ENCODE measurements at regions not wholly inside any gene's neighbourhood (a gene's known extent, or its start where the extent isn't known, plus 50 kb on each side); places are given as distances from the start of the nearest gene placed in this dataset.

DNA sequence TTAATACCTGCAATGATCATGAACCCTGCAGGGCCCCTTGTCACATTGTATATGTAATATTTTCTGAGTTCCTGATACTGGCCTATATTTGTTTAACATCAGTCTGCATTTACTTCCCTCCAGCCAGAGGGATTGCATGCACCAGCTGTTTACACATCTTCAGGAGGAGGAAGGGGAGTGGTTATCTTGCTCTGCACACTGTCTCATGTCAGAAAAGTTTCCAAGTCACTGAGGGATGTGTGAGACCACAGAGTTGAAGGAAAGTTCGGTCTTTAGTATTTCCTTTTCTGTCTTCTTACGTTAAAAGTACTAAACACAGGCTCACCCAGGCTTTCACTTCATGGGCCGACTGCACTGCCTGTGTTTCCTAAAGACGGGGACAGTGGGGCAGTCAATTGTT is 574.1 kb downstream of the LMO4 start:
- H3K9me3 ChIP-seq (ENCODE audit: control insufficient read depth in 1 of 2, insufficient read depth in 1 of 2, low read length in 2 of 2), result no peaks in the 10 kb centered on the region
- POLR2A ChIA-PET, result interaction anchor here (0.6 kb wide), 1 partner anchor 281 kb away, joined by 3 read pairs; no protein-coding TSS in a partner anchor
- intact Hi-C loops (cut with DNase I, micrococcal nuclease), result no loop called here
- no peak overlapping the region for H3K27ac ChIP-seq (ENCODE audit: low read depth in 1 of 2, low read length in 2 of 2)
- H3K27me3 Mint-ChIP-seq, result peaks cover 5% of the 10 kb centered on the region
- TF ChIP-seq, protein P1, sequence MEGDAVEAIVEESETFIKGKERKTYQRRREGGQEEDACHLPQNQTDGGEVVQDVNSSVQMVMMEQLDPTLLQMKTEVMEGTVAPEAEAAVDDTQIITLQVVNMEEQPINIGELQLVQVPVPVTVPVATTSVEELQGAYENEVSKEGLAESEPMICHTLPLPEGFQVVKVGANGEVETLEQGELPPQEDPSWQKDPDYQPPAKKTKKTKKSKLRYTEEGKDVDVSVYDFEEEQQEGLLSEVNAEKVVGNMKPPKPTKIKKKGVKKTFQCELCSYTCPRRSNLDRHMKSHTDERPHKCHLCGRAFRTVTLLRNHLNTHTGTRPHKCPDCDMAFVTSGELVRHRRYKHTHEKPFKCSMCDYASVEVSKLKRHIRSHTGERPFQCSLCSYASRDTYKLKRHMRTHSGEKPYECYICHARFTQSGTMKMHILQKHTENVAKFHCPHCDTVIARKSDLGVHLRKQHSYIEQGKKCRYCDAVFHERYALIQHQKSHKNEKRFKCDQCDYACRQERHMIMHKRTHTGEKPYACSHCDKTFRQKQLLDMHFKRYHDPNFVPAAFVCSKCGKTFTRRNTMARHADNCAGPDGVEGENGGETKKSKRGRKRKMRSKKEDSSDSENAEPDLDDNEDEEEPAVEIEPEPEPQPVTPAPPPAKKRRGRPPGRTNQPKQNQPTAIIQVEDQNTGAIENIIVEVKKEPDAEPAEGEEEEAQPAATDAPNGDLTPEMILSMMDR (IDR thresholded peaks at IDR 0.05), result no peak
- DNase-seq (peak in 3 of 14 experiments; percentile 8 to 36 (median 13)), ATAC-seq (ENCODE audit: poor library complexity) (no peak)
- no peaks in the 10 kb centered on the region for H3K9me3 Mint-ChIP-seq
- H3K4me3 Mint-ChIP-seq, result no peak overlapping the region
- H3K4me3 ChIP-seq (ENCODE audit: low read length), result no peak overlapping the region
- no peaks in the 10 kb centered on the region for H3K4me1 ChIP-seq (ENCODE audit: insufficient read depth, low read length)
- CTCF ChIA-PET, result no interaction called here
- no peaks in the 10 kb centered on the region for H3K36me3 Mint-ChIP-seq (ENCODE audit: low read depth)
- H3K27ac Mint-ChIP-seq, result no peak overlapping the region
- H3K4me1 Mint-ChIP-seq (ENCODE audit: low read depth), result no peaks in the 10 kb centered on the region
- no peaks in the 10 kb centered on the region for H3K36me3 ChIP-seq (ENCODE audit: insufficient read depth, low read length)
- no peaks in the 10 kb centered on the region for H3K27me3 ChIP-seq (ENCODE audit: control insufficient read depth in 1 of 2, insufficient read depth in 2 of 2, low read length in 2 of 2)

DNA sequence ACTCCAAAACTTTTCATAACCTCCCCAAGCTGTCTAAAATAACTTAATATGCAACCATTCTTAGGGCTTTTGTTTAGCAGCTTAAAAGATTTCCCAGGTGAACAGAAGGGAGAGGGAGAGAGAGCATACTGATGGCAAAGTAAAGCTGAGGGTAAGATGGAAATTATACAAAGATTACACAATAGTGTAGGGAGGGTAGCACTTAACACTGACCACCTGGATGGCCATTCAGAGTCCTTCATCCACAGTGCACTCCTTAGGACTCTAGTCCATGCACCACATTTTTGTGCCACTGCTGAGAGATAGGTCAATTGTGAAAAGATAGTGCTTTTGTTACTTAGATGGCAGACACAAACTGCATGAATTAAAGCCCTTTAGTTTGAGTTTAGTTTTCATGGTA is 574.6 kb downstream of the LMO4 start:
- H3K4me3 ChIP-seq (ENCODE audit: low read length), result no peak overlapping the region
- H3K27ac ChIP-seq (ENCODE audit: low read depth in 1 of 2, low read length in 2 of 2), result no peak overlapping the region
- ChIA-PET POLR2A (no interaction called here), CTCF (no interaction called here)
- no peaks in the 10 kb centered on the region for H3K4me1 Mint-ChIP-seq (ENCODE audit: low read depth)
- H3K36me3 Mint-ChIP-seq (ENCODE audit: low read depth), result no peaks in the 10 kb centered on the region
- DNase-seq, result no peak
- H3K36me3 ChIP-seq (ENCODE audit: insufficient read depth, low read length), result no peaks in the 10 kb centered on the region
- ATAC-seq (ENCODE audit: poor library complexity), result no peak
- H3K27me3 Mint-ChIP-seq, result peaks cover 5% of the 10 kb centered on the region
- TF ChIP-seq, protein P1 (IDR thresholded peaks at IDR 0.05), result no peak
- no peak overlapping the region for H3K27ac Mint-ChIP-seq
- no peak overlapping the region for H3K4me3 Mint-ChIP-seq
- H3K27me3 ChIP-seq (ENCODE audit: control insufficient read depth in 1 of 2, insufficient read depth in 2 of 2, low read length in 2 of 2), result no peaks in the 10 kb centered on the region
- no peaks in the 10 kb centered on the region for H3K9me3 Mint-ChIP-seq
- H3K4me1 ChIP-seq (ENCODE audit: insufficient read depth, low read length), result no peaks in the 10 kb centered on the region
- H3K9me3 ChIP-seq (ENCODE audit: control insufficient read depth in 1 of 2, insufficient read depth in 1 of 2, low read length in 2 of 2), result no peaks in the 10 kb centered on the region
- intact Hi-C loops (cut with DNase I, micrococcal nuclease), result no loop called here

GRCh38 chr1:87904651-87905050 is 576.0 kb downstream of the LMO4 start:
- Mint-ChIP-seq H3K27ac (no peak overlapping the region), H3K27me3 (peaks cover 5% of the 10 kb centered on the region), H3K4me1 (ENCODE audit: low read depth) (no peaks in the 10 kb centered on the region), H3K4me3 (no peak overlapping the region), H3K9me3 (no peaks in the 10 kb centered on the region), H3K36me3 (ENCODE audit: low read depth) (no peaks in the 10 kb centered on the region)
- POLR2A ChIA-PET, result no interaction called here
- TF ChIP-seq, protein P1 (IDR thresholded peaks at IDR 0.05), result no peak
- Histone ChIP-seq H3K4me1 (ENCODE audit: insufficient read depth, low read length) (no peaks in the 10 kb centered on the region), H3K36me3 (ENCODE audit: insufficient read depth, low read length) (no peaks in the 10 kb centered on the region), H3K27ac (ENCODE audit: low read depth in 1 of 2, low read length in 2 of 2) (no peak overlapping the region), H3K4me3 (ENCODE audit: low read length) (no peak overlapping the region), H3K27me3 (ENCODE audit: control insufficient read depth in 1 of 2, insufficient read depth in 2 of 2, low read length in 2 of 2) (no peaks in the 10 kb centered on the region), H3K9me3 (ENCODE audit: control insufficient read depth in 1 of 2, insufficient read depth in 1 of 2, low read length in 2 of 2) (no peaks in the 10 kb centered on the region)
- CTCF ChIA-PET, result interaction anchor here (0.8 to 1.4 kb wide), 2 partner anchors 10 to 14 kb away, joined by 3 to 4 read pairs; no protein-coding TSS in a partner anchor
- intact Hi-C loops (cut with DNase I, micrococcal nuclease), result no loop called here
- ATAC-seq (ENCODE audit: poor library complexity) (no peak), DNase-seq (no peak)

Data from CD4-positive, alpha-beta T cell (primary cell).